ENCODE measurements at regions not wholly inside any gene's neighbourhood (a gene's known extent, or its start where the extent isn't known, plus 50 kb on each side); places are given as distances from the start of the nearest gene placed in this dataset.

DNA sequence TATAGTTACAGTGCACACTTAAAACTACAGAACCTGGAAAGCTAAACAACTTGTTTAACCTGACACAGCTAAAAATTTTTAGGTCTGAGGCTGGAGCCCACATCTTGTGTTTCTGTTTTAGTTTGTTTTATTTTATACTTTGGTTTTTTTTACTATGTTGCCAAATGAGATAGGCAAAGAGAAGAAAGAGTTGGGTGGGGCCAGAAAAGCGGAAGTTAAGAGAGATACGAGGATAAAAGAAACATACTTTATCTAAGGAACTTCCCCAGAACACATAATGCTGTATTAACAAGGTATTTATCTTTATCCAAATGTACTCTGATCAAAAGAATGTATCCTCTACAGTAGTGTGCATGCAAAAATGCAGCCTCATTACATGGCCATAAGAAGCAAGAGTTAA lies 1145.7 kb downstream of the EPHA3 start:
- no peak for DNase-seq

DNA sequence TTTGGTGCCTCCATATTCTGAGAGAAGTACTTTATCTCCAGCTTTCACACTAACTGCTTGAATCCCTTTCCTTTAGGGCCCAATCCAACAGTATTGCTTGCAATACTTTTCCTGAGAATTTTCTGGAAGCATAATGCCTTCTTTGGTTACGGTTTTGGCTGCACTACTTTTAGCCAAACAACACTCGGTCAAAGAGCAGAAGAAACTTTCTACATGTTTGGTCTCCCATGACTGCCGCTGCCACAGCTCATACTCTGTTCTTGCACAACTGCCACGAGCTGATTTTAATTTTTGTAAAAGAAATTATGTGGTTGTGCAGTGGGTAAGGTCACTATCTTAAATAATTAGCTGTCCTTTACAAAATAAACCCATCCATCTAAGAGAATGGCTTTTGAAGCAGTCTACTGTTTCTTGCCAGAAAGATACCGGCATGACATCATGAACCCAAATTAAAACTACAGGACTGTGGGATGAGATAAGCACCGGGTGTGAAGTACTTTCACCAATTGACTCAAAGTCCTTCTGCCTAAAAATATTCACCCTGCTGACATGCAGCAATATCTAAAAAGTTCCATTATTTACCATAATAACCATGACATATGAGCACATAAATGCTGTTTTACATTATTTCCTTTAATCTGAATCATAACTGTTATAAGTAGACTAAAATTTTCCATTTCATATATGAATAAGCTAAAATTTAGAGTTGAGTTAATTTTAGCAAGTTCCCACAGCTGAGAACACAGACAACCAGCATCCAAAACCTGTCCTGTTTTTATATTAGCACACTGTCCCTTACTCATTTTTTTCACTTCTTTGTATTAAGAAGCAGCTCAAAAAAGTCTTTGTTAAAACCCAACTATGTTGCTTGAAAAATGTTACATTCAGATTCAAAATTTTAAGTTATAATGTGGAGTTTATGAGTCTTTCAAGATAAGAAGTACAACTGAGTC lies 1154.3 kb downstream of the EPHA3 start:
- DNase-seq, result no peak

Measured in NCI-H2029 (cell line).